GM23338 (cell line): ENCODE measurements at regions not wholly inside any gene's neighbourhood (a gene's known extent, or its start where the extent isn't known, plus 50 kb on each side); places are given as distances from the start of the nearest gene placed in this dataset.

Experiments used
- CREB1 ChIP-seq: fragments of 250-450 bp; sonication (Bioruptor Pico); IDR thresholded peaks from 2 replicates; pipeline ENCODE4 v1.5.0; 2020; ENCODE audit warnings: low read depth, mild to moderate bottlenecking, moderate library complexity
- CTCF ChIP-seq, 2 experiments: fragments of 200-600 bp in 1 of 2; sonication (generic) in 1 of 2; conservative IDR thresholded peaks; 2 replicates each; pipeline versions ENCODE4 v1.5.1 to v1.6.1; 2016 to 2017; ENCODE audit warnings: antibody characterized with exemption in 2 of 2, low read depth in 2 of 2, mild to moderate bottlenecking in 2 of 2, moderate library complexity in 1 of 2
- EZH2 ChIP-seq: fragments of 200-600 bp; sonication (generic); IDR thresholded peaks from one replicate; pipeline ENCODE4 v1.8.0; 2017; ENCODE audit warnings: antibody characterized with exemption, mild to moderate bottlenecking, low read depth; ENCODE audit not compliant: unreplicated experiment

GRCh38 chr15:61659566-61660190 lies 400.6 kb downstream of the VPS13C start:
- TF ChIP-seq CREB1 (CRISPR knock-in tag), result no peak
- TF ChIP-seq EZH2, result no peak
- TF ChIP-seq CTCF (conservative IDR thresholded peaks at IDR 0.05; ENCODE audit: low read depth in 2 of 2), result no peak
